Stomach (tissue), 4 donors: ENCODE measurements at regions not wholly inside any gene's neighbourhood (a gene's known extent, or its start where the extent isn't known, plus 50 kb on each side); places are given as distances from the start of the nearest gene placed in this dataset.

Experiments
- CTCF ChIP-seq, 7 experiments: fragments of 450-650 bp in 4 of 7; fragments of 200-600 bp in 3 of 7; sonication (generic) in 3 of 7; IDR thresholded peaks; one replicate each; pipeline ENCODE4 v1.5.1; 2016 to 2019; ENCODE audit warnings: antibody characterized with exemption in 7 of 7, control low read depth in 2 of 7, mild to moderate bottlenecking in 1 of 7
- POLR2AphosphoS5 ChIP-seq, 3 donors: sonication (generic); formaldehyde crosslinking; IDR thresholded peaks; one replicate each; pipeline ENCODE4 v1.6.1; 2016; ENCODE audit warnings: antibody characterized with exemption in 3 of 3

GRCh38 chr2:52064234-52064633 lies 1032.3 kb upstream of the NRXN1 start:
- TF ChIP-seq CTCF (IDR thresholded peaks at IDR 0.05), result no peak
- no peak for TF ChIP-seq POLR2AphosphoS5 (IDR thresholded peaks at IDR 0.05)
